IgD-negative memory B cell (primary cell): ENCODE measurements at regions not wholly inside any gene's neighbourhood (a gene's known extent, or its start where the extent isn't known, plus 50 kb on each side); places are given as distances from the start of the nearest gene placed in this dataset.
"Not testable (repeated sequence)": the region's sequence is repeated elsewhere in the genome, so short reads cannot be mapped to it uniquely, and the experiment has no call there.

ENCODE experiments used
- H3K27ac Mint-ChIP-seq, 3 donors: one replicate each; pipeline ENCODE4 v1.8.0; 2020 to 2022; ENCODE audit warnings: mild to moderate bottlenecking in 3 of 3, mixed read lengths in 3 of 3, moderate library complexity in 1 of 3
- H3K27me3 Mint-ChIP-seq: one replicate; pipeline ENCODE4 v1.8.0; 2021; ENCODE audit warnings: mixed read lengths
- H3K36me3 Mint-ChIP-seq: one replicate; pipeline ENCODE4 v1.8.0; 2020; ENCODE audit warnings: mild to moderate bottlenecking, mixed read lengths
- H3K4me1 Mint-ChIP-seq, 3 donors: one replicate each; pipeline ENCODE4 v1.8.0; 2020 to 2022; ENCODE audit warnings: mixed read lengths in 3 of 3, mild to moderate bottlenecking in 1 of 3
- H3K4me3 Mint-ChIP-seq, 4 donors: one replicate each; pipeline ENCODE4 v1.8.0; 2020 to 2022; ENCODE audit warnings: mild to moderate bottlenecking in 4 of 4, mixed read lengths in 4 of 4, moderate library complexity in 3 of 4
- H3K9me3 Mint-ChIP-seq, 3 donors: one replicate each; pipeline ENCODE4 v1.8.0; 2020 to 2021; ENCODE audit warnings: mixed read lengths in 3 of 3, mild to moderate bottlenecking in 1 of 3

- Mint-ChIP-seq H3K4me1 (no peaks in the 10 kb centered on the region), H3K27me3 (peaks cover 2% of the 10 kb centered on the region), H3K9me3 (peaks cover 0 to 2% (median 0%) of the 10 kb centered on the region in 3 donors), H3K36me3 (no peaks in the 10 kb centered on the region), H3K27ac (no peak overlapping the region), H3K4me3 (no peak overlapping the region)
These were observed 129.1 kb downstream of the TNFRSF21 start for GRCh38 chr6:47180633-47181032.

- H3K9me3 Mint-ChIP-seq, result no peaks in the 10 kb centered on the region
- no peaks in the 10 kb centered on the region for H3K27me3 Mint-ChIP-seq
- H3K4me3 Mint-ChIP-seq, result no peak overlapping the region
- no peaks in the 10 kb centered on the region for H3K36me3 Mint-ChIP-seq
- no peak overlapping the region for H3K27ac Mint-ChIP-seq
- H3K4me1 Mint-ChIP-seq, result no peaks in the 10 kb centered on the region
These were observed 130.4 kb downstream of the TNFRSF21 start for GRCh38 chr6:47179286-47179685.

GRCh38 chr6:47175656-47176055 is 133.5 kb upstream of the ADGRF1 start:
- Mint-ChIP-seq H3K4me3 (no peak overlapping the region), H3K27me3 (no peaks in the 10 kb centered on the region), H3K36me3 (no peaks in the 10 kb centered on the region), H3K27ac (no peak overlapping the region), H3K9me3 (no peaks in the 10 kb centered on the region), H3K4me1 (no peaks in the 10 kb centered on the region)

- H3K4me3 Mint-ChIP-seq, result no peak overlapping the region
- H3K4me1 Mint-ChIP-seq, result no peaks in the 10 kb centered on the region
- no peaks in the 10 kb centered on the region for H3K36me3 Mint-ChIP-seq
- no peaks in the 10 kb centered on the region for H3K9me3 Mint-ChIP-seq
- no peak overlapping the region for H3K27ac Mint-ChIP-seq
- H3K27me3 Mint-ChIP-seq, result no peaks in the 10 kb centered on the region
These were observed 132.4 kb upstream of the ADGRF1 start for GRCh38 chr6:47174502-47175023.

GRCh38 chr6:47174063-47174462 is 131.9 kb upstream of the ADGRF1 start:
- not testable (repeated sequence) for H3K27me3 Mint-ChIP-seq, H3K36me3 Mint-ChIP-seq, H3K27ac Mint-ChIP-seq, H3K4me1 Mint-ChIP-seq, H3K9me3 Mint-ChIP-seq
- peak overlapping the region in 1 of 4 donors; percentile 34 for H3K4me3 Mint-ChIP-seq

- H3K27me3 Mint-ChIP-seq, H3K9me3 Mint-ChIP-seq, H3K4me3 Mint-ChIP-seq, H3K4me1 Mint-ChIP-seq, H3K36me3 Mint-ChIP-seq, H3K27ac Mint-ChIP-seq: not testable (repeated sequence)
These were observed 131.0 kb upstream of the ADGRF1 start for GRCh38 chr6:47173145-47173544.

- H3K4me3 Mint-ChIP-seq, result no peak overlapping the region
- H3K27ac Mint-ChIP-seq, result no peak overlapping the region
- H3K36me3 Mint-ChIP-seq, result no peaks in the 10 kb centered on the region
- peaks cover 0 to 1% (median 0%) of the 10 kb centered on the region in 3 donors for H3K4me1 Mint-ChIP-seq
- no peaks in the 10 kb centered on the region for H3K9me3 Mint-ChIP-seq
- no peaks in the 10 kb centered on the region for H3K27me3 Mint-ChIP-seq
These were observed 128.4 kb upstream of the ADGRF1 start for GRCh38 chr6:47170617-47170947.

- no peaks in the 10 kb centered on the region for H3K9me3 Mint-ChIP-seq
- H3K4me3 Mint-ChIP-seq, result no peak overlapping the region
- H3K4me1 Mint-ChIP-seq, result peaks cover 0 to 1% (median 0%) of the 10 kb centered on the region in 3 donors
- no peak overlapping the region for H3K27ac Mint-ChIP-seq
- no peaks in the 10 kb centered on the region for H3K27me3 Mint-ChIP-seq
- H3K36me3 Mint-ChIP-seq, result no peaks in the 10 kb centered on the region
These were observed 127.9 kb upstream of the ADGRF1 start for GRCh38 chr6:47169785-47170616.

- H3K9me3 Mint-ChIP-seq, result peaks cover 0 to 5% (median 0%) of the 10 kb centered on the region in 3 donors
- H3K27me3 Mint-ChIP-seq, result no peaks in the 10 kb centered on the region
- H3K4me1 Mint-ChIP-seq, result peaks cover 0 to 1% (median 0%) of the 10 kb centered on the region in 3 donors
- no peaks in the 10 kb centered on the region for H3K36me3 Mint-ChIP-seq
- H3K27ac Mint-ChIP-seq, result no peak overlapping the region
- H3K4me3 Mint-ChIP-seq, result no peak overlapping the region
These were observed 126.0 kb upstream of the ADGRF1 start for GRCh38 chr6:47168180-47168579.

GRCh38 chr6:47165918-47166317 is 123.8 kb upstream of the ADGRF1 start:
- Mint-ChIP-seq H3K27ac (no peak overlapping the region), H3K4me3 (no peak overlapping the region), H3K4me1 (peaks cover 0 to 1% (median 1%) of the 10 kb centered on the region in 3 donors), H3K36me3 (no peaks in the 10 kb centered on the region), H3K27me3 (no peaks in the 10 kb centered on the region), H3K9me3 (peaks cover 0 to 5% (median 0%) of the 10 kb centered on the region in 3 donors)

- Mint-ChIP-seq H3K4me3 (no peak overlapping the region), H3K27me3 (no peaks in the 10 kb centered on the region), H3K9me3 (peaks cover 0 to 5% (median 0%) of the 10 kb centered on the region in 3 donors), H3K4me1 (peaks cover 0 to 1% (median 1%) of the 10 kb centered on the region in 3 donors), H3K36me3 (no peaks in the 10 kb centered on the region), H3K27ac (no peak overlapping the region)
These were observed 122.7 kb upstream of the ADGRF1 start for GRCh38 chr6:47164877-47165276.

GRCh38 chr6:47163536-47163935 is 121.4 kb upstream of the ADGRF1 start:
- Mint-ChIP-seq H3K9me3 (peaks cover 0 to 5% (median 0%) of the 10 kb centered on the region in 3 donors), H3K36me3 (no peaks in the 10 kb centered on the region), H3K27me3 (no peaks in the 10 kb centered on the region), H3K27ac (no peak overlapping the region), H3K4me3 (no peak overlapping the region), H3K4me1 (peaks cover 0 to 1% (median 1%) of the 10 kb centered on the region in 3 donors)

- Mint-ChIP-seq H3K36me3 (no peaks in the 10 kb centered on the region), H3K9me3 (peaks cover 0 to 5% (median 0%) of the 10 kb centered on the region in 3 donors), H3K27ac (no peak overlapping the region), H3K4me3 (no peak overlapping the region), H3K27me3 (no peaks in the 10 kb centered on the region), H3K4me1 (peaks cover 0 to 1% (median 1%) of the 10 kb centered on the region in 3 donors)
These were observed 120.7 kb upstream of the ADGRF1 start for GRCh38 chr6:47162793-47163192.

- Mint-ChIP-seq H3K4me1 (peaks cover 0 to 1% (median 1%) of the 10 kb centered on the region in 3 donors), H3K36me3 (no peaks in the 10 kb centered on the region), H3K27ac (no peak overlapping the region), H3K27me3 (no peaks in the 10 kb centered on the region), H3K4me3 (no peak overlapping the region), H3K9me3 (peaks cover 0 to 5% (median 0%) of the 10 kb centered on the region in 3 donors)
These were observed 120.1 kb upstream of the ADGRF1 start for GRCh38 chr6:47162231-47162630.

GRCh38 chr6:47161176-47161687 is 119.1 kb upstream of the ADGRF1 start:
- Mint-ChIP-seq H3K36me3 (no peaks in the 10 kb centered on the region), H3K9me3 (peaks cover 0 to 5% (median 0%) of the 10 kb centered on the region in 3 donors), H3K27me3 (no peaks in the 10 kb centered on the region), H3K27ac (no peak overlapping the region), H3K4me1 (peaks cover 0 to 1% (median 1%) of the 10 kb centered on the region in 3 donors), H3K4me3 (no peak overlapping the region)

- no peak overlapping the region for H3K27ac Mint-ChIP-seq
- H3K4me3 Mint-ChIP-seq, result no peak overlapping the region
- H3K9me3 Mint-ChIP-seq, result peaks cover 0 to 5% (median 0%) of the 10 kb centered on the region in 3 donors
- no peaks in the 10 kb centered on the region for H3K27me3 Mint-ChIP-seq
- H3K4me1 Mint-ChIP-seq, result peaks cover 0 to 1% (median 0%) of the 10 kb centered on the region in 3 donors
- no peaks in the 10 kb centered on the region for H3K36me3 Mint-ChIP-seq
These were observed 118.6 kb upstream of the ADGRF1 start for GRCh38 chr6:47160702-47161101.
